Caki2 (cell line): ENCODE measurements at regions not wholly inside any gene's neighbourhood (a gene's known extent, or its start where the extent isn't known, plus 50 kb on each side); places are given as distances from the start of the nearest gene placed in this dataset.
"Not testable (repeated sequence)": the region's sequence is repeated elsewhere in the genome, so short reads cannot be mapped to it uniquely, and the experiment has no call there.

Experiments
- DNase-seq: peaks from one replicate; pipeline ENCODE4 v3.0.0-alpha.2; 2015; ENCODE audit warnings: low read depth
- in situ Hi-C: cut with HindIII; loops from 2 replicates; pipeline ENCODE4 v1.10.0; 2016; ENCODE audit warnings: low sequenced_read_pairs, low pct_unique_long_range_greater_than_20kb, mixed read lengths

GRCh38 chr10:2340831-2341647 is 603.7 kb upstream of the ADARB2 start:
- in situ Hi-C loops = no loop called here
- no peak for DNase-seq

- no peak for DNase-seq
- in situ Hi-C loops = no loop called here
Measured at GRCh38 chr10:2335626-2336025, 598.3 kb upstream of the ADARB2 start.

- in situ Hi-C loops = no loop called here
- no peak for DNase-seq
Measured at GRCh38 chr10:2334575-2334974, 597.2 kb upstream of the ADARB2 start.

DNA sequence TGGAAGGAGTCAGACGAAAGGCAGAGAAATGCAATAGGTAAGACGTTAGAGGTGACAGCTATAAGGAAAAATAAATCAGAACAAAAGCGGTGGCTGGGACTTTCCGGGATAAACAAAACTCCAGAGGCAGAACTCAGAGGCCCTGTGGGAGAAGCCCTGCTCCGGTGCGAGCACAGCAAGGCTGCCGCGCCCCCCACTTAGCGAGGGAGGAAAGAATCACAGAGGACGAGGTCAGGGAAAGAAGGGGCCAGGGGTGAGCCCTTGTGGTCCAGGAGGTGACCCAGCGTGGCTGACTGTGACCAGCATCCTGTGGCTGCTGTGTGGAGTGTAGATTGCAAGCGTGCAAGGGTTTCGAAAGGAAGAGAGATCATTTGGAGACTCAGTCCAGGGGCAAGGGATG is 591.8 kb upstream of the ADARB2 start:
- no peak for DNase-seq
- in situ Hi-C loops = no loop called here

GRCh38 chr10:2326411-2326810 is 589.1 kb upstream of the ADARB2 start:
- in situ Hi-C loops = no loop called here
- DNase-seq = no peak

DNA sequence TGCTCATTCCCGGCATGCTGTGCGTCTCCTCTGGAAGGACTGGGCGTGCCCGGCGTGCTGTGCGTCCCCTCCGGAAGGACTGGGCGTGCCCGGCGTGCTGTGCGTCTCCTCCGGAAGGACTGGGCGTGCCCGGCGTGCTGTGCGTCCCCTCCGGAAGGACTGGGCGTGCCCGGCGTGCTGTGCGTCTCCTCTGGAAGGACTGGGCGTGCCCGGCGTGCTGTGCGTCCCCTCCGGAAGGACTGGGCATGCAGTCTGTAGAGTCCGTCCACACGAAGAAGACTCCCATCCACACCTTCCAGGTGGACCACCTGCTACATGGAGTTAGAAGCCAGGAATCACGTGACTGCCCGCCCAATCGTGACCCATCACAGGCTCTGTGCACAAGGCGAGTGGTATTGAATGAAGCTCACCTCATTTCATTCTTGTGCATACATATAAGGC is 577.7 kb upstream of the ADARB2 start:
- DNase-seq, in situ Hi-C loops: not testable (repeated sequence)

DNA sequence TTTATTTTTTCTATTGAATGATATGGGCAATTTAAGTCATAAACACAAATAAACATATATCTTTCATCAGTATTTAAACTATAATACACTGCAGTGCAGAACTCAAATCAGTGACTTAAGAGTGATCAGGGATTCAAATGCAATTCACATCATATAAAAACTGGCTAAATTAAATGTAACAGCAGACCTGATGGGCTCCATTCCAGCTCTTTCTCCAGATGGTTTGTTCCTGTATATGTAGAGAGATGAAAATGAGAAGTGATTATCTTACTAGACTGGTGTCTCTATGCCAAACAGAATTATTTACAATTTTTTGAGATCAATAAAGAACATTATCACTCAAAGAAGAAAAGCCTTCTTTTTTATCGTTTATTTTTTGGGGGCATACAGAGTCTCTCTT is 568.8 kb upstream of the ADARB2 start:
- in situ Hi-C loops = no loop called here

GRCh38 chr10:2303169-2303568 is 565.8 kb upstream of the ADARB2 start:
- no peak for DNase-seq
- in situ Hi-C loops = no loop called here

More for the DNA sequence above, 568.8 kb upstream of the ADARB2 start:
- no peak for DNase-seq

- DNase-seq = no peak
- in situ Hi-C loops = no loop called here
Measured at GRCh38 chr10:2301227-2301626, 563.9 kb upstream of the ADARB2 start.

- DNase-seq = no peak
- in situ Hi-C loops = no loop called here
Measured at GRCh38 chr10:2300231-2300630, 562.9 kb upstream of the ADARB2 start.

- DNase-seq = no peak
- in situ Hi-C loops = no loop called here
Measured at GRCh38 chr10:2296179-2296891, 559.0 kb upstream of the ADARB2 start.

- DNase-seq = no peak
Measured at GRCh38 chr10:2294739-2295138, 557.4 kb upstream of the ADARB2 start.

GRCh38 chr10:2284071-2284470 is 546.7 kb upstream of the ADARB2 start:
- no peak for DNase-seq
- in situ Hi-C loops = no loop called here

More at GRCh38 chr10:2294739-2295138, 557.4 kb upstream of the ADARB2 start:
- in situ Hi-C loops = no loop called here

GRCh38 chr10:2282202-2282601 is 544.9 kb upstream of the ADARB2 start:
- DNase-seq = no peak
- in situ Hi-C loops = no loop called here

DNA sequence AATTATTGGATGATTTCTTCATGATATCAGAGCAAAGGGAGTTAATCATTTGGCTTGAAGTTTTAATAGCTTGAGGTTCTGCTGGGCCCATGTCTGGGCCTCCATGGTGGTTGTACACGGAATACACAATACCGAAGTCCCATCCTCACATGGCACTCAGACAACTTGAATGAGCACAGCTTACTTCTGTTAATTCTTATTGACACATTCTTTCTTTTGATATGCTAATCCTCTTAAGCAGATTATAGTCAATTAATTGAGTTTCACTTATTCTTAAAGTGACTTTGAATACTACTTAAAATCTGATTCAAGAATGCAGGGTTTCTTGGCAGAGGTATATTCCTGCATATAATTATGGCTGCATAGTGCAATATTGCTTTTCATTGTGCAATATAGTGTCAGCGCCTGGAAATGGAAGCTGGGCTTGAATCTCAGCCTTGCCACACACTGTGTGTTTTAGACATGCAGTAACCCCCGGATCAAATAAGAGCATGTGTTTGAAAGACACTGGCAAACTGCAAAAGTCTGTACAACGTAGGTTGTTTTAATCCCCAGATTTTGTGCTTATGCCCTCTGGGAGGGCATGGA is 543.5 kb upstream of the ADARB2 start:
- in situ Hi-C loops = no loop called here
- DNase-seq = no peak

DNA sequence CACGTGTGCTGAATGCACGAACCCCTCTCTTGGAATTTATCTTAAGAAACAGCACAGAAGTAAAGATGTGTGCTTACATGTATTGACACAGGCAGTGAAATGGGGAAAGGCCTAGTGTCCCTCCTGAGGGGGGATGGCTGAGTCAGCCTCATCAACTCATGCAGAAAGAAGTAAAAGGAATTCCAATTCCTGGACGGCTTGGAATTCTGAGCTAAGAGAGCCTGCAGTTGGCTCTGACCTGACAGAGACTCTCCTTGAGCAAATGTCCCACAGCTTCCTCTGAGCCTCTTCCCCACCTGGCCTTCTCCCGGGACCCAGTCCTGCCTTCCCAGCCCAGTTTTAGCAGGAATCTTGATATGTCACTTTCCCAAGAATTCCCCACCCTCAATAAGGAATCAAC is 542.4 kb upstream of the ADARB2 start:
- peak; percentile 53 for DNase-seq

DNA sequence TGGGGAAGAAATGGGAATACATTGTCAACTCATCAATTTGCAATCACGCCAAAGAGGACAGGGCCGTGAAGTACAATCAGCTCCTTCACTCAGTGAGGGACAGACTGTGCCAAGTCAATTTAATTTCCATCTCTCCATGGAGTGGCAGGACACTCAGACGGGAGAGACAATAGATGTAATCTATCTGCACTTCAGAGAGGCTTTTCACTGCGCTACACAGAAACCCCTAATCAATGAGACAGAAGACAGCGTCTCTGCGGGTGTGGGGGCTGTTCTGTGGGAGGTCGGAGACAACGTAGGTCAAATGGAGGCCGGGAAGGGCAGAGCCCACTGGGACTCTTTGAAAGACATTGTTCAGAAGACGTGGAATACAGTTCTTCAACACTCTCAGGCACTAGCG is 541.0 kb upstream of the ADARB2 start:
- no peak for DNase-seq
- in situ Hi-C loops = no loop called here

More for the DNA sequence above, 542.4 kb upstream of the ADARB2 start:
- in situ Hi-C loops = no loop called here

GRCh38 chr10:2263561-2263960 is 526.2 kb upstream of the ADARB2 start:
- no peak for DNase-seq
- in situ Hi-C loops = no loop called here

DNA sequence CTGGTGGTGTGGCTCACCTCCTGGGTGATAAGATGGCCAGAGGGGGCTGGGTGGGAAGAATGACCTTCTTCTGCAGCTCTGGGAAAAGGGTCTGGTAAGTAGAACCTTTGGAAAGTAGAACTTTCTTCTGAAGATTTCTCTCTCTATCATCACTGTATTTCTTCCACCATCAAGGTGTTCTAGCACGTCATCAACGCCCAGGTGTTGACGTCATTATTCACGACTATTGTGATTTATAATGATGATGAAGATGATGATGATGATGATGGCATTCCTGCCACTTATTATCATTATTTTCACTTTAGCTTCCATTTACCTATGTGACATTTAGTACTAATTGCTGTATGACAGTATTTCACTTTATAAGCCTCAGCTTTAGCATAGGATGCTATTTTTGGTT is 525.6 kb upstream of the ADARB2 start:
- in situ Hi-C loops = no loop called here

More for the DNA sequence above, 525.6 kb upstream of the ADARB2 start:
- no peak for DNase-seq
